BLaER1 (cell line): ENCODE measurements at regions not wholly inside any gene's neighbourhood (a gene's known extent, or its start where the extent isn't known, plus 50 kb on each side); places are given as distances from the start of the nearest gene placed in this dataset.
"Not testable (repeated sequence)": the region's sequence is repeated elsewhere in the genome, so short reads cannot be mapped to it uniquely, and the experiment has no call there.

Source experiments
- H3K27ac ChIP-seq: shearing (Covaris generic); formaldehyde crosslinking; 2 replicates; pipeline ENCODE4 v1.8.1; 2022
- H3K27me3 ChIP-seq: shearing (Covaris generic); formaldehyde crosslinking; 2 replicates; pipeline ENCODE4 v1.8.1; 2022
- H3K36me3 ChIP-seq: shearing (Covaris generic); formaldehyde crosslinking; 2 replicates; pipeline ENCODE4 v1.8.1; 2022
- H3K4me1 ChIP-seq: shearing (Covaris generic); formaldehyde crosslinking; 2 replicates; pipeline ENCODE4 v1.8.1; 2022
- H3K4me2 ChIP-seq: shearing (Covaris generic); formaldehyde crosslinking; 2 replicates; pipeline ENCODE4 v1.8.1; 2022
- H3K4me3 ChIP-seq: shearing (Covaris generic); formaldehyde crosslinking; 2 replicates; pipeline ENCODE4 v1.8.1; 2022
- H3K9ac ChIP-seq: shearing (Covaris generic); formaldehyde crosslinking; 2 replicates; pipeline ENCODE4 v1.8.1; 2022
- H3K9me3 ChIP-seq: shearing (Covaris generic); formaldehyde crosslinking; 2 replicates; pipeline ENCODE4 v1.8.1; 2022
- H4K20me1 ChIP-seq: shearing (Covaris generic); formaldehyde crosslinking; 2 replicates; pipeline ENCODE4 v1.8.1; 2022
- Cebpa-rat ChIP-seq: shearing (Covaris generic); IDR thresholded peaks from 2 replicates; pipeline ENCODE4 v1.8.1; 2022

- Histone ChIP-seq H3K4me2 (no peak overlapping the region), H3K4me1 (no peaks in the 10 kb centered on the region)
Observed at GRCh38 chr14:34275078-34275477, 187.0 kb downstream of the SPTSSA start.

GRCh38 chr14:34273716-34274115 lies 188.3 kb downstream of the SPTSSA start:
- not testable (repeated sequence) for H3K4me3 ChIP-seq, H3K27ac ChIP-seq, H3K9ac ChIP-seq, H3K4me2 ChIP-seq, H3K4me1 ChIP-seq, H3K9me3 ChIP-seq, H3K36me3 ChIP-seq, H4K20me1 ChIP-seq, H3K27me3 ChIP-seq

More at GRCh38 chr14:34275078-34275477, 187.0 kb downstream of the SPTSSA start:
- Histone ChIP-seq H3K27ac (no peak overlapping the region), H3K9me3 (no peaks in the 10 kb centered on the region), H3K36me3 (no peaks in the 10 kb centered on the region), H3K27me3 (no peaks in the 10 kb centered on the region), H3K4me3 (no peak overlapping the region), H3K9ac (no peak overlapping the region), H4K20me1 (no peaks in the 10 kb centered on the region)
- no peak for TF ChIP-seq Cebpa-rat

- no peak for TF ChIP-seq Cebpa-rat
Observed at GRCh38 chr14:34270361-34270760, 191.7 kb downstream of the SPTSSA start.

GRCh38 chr14:34266344-34266743 lies 195.7 kb downstream of the SPTSSA start:
- Histone ChIP-seq H3K27me3 (no peaks in the 10 kb centered on the region), H3K4me3 (no peak overlapping the region), H3K4me2 (no peak overlapping the region), H3K9me3 (no peaks in the 10 kb centered on the region), H3K36me3 (no peaks in the 10 kb centered on the region), H3K9ac (no peak overlapping the region), H3K4me1 (no peaks in the 10 kb centered on the region), H4K20me1 (no peaks in the 10 kb centered on the region), H3K27ac (no peak overlapping the region)
- TF ChIP-seq Cebpa-rat, result no peak

More at GRCh38 chr14:34270361-34270760, 191.7 kb downstream of the SPTSSA start:
- Histone ChIP-seq H3K4me2 (no peak overlapping the region), H3K4me1 (no peaks in the 10 kb centered on the region), H3K9me3 (no peaks in the 10 kb centered on the region), H3K4me3 (no peak overlapping the region), H3K27me3 (no peaks in the 10 kb centered on the region), H4K20me1 (no peaks in the 10 kb centered on the region), H3K36me3 (no peaks in the 10 kb centered on the region), H3K27ac (no peak overlapping the region), H3K9ac (no peak overlapping the region)

- no peak overlapping the region for H3K4me2 ChIP-seq
- no peak overlapping the region for H3K27ac ChIP-seq
- H3K4me3 ChIP-seq, result no peak overlapping the region
- H3K9me3 ChIP-seq, result no peaks in the 10 kb centered on the region
- H3K9ac ChIP-seq, result no peak overlapping the region
- no peaks in the 10 kb centered on the region for H3K4me1 ChIP-seq
- TF ChIP-seq Cebpa-rat, result no peak
- H3K36me3 ChIP-seq, result no peaks in the 10 kb centered on the region
- no peaks in the 10 kb centered on the region for H4K20me1 ChIP-seq
- H3K27me3 ChIP-seq, result no peaks in the 10 kb centered on the region
Observed at GRCh38 chr14:34262127-34262910, 199.7 kb downstream of the SPTSSA start.

GRCh38 chr14:34259996-34260395 lies 202.0 kb downstream of the SPTSSA start:
- Histone ChIP-seq H3K4me1 (no peaks in the 10 kb centered on the region), H3K27ac (no peak overlapping the region), H3K36me3 (no peaks in the 10 kb centered on the region), H3K9ac (no peak overlapping the region), H3K4me3 (no peak overlapping the region), H3K27me3 (no peaks in the 10 kb centered on the region), H3K4me2 (no peak overlapping the region), H4K20me1 (no peaks in the 10 kb centered on the region), H3K9me3 (no peaks in the 10 kb centered on the region)
- no peak for TF ChIP-seq Cebpa-rat

GRCh38 chr14:34258318-34258717 lies 203.7 kb downstream of the SPTSSA start:
- Histone ChIP-seq H3K4me2 (no peak overlapping the region), H3K36me3 (no peaks in the 10 kb centered on the region), H4K20me1 (no peaks in the 10 kb centered on the region), H3K9me3 (no peaks in the 10 kb centered on the region), H3K4me1 (no peaks in the 10 kb centered on the region), H3K4me3 (no peak overlapping the region), H3K27ac (no peak overlapping the region), H3K27me3 (no peaks in the 10 kb centered on the region), H3K9ac (no peak overlapping the region)
- TF ChIP-seq Cebpa-rat, result no peak

- Histone ChIP-seq H3K9ac (no peak overlapping the region), H3K4me2 (no peak overlapping the region), H3K4me3 (no peak overlapping the region), H4K20me1 (no peaks in the 10 kb centered on the region), H3K9me3 (no peaks in the 10 kb centered on the region), H3K27ac (no peak overlapping the region), H3K4me1 (no peaks in the 10 kb centered on the region), H3K27me3 (no peaks in the 10 kb centered on the region), H3K36me3 (no peaks in the 10 kb centered on the region)
- no peak for TF ChIP-seq Cebpa-rat
Observed at GRCh38 chr14:34257505-34257904, 204.5 kb downstream of the SPTSSA start.

- no peak overlapping the region for H3K27ac ChIP-seq
- H3K9me3 ChIP-seq, result no peaks in the 10 kb centered on the region
- TF ChIP-seq Cebpa-rat, result no peak
- H4K20me1 ChIP-seq, result no peaks in the 10 kb centered on the region
- H3K9ac ChIP-seq, result no peak overlapping the region
- no peaks in the 10 kb centered on the region for H3K36me3 ChIP-seq
- peaks cover 12% of the 10 kb centered on the region for H3K4me1 ChIP-seq
- no peak overlapping the region for H3K4me2 ChIP-seq
- no peak overlapping the region for H3K4me3 ChIP-seq
- no peaks in the 10 kb centered on the region for H3K27me3 ChIP-seq
Observed at GRCh38 chr14:34256223-34256622, 205.8 kb downstream of the SPTSSA start.

- Histone ChIP-seq H3K9me3 (no peaks in the 10 kb centered on the region), H3K27ac (no peak overlapping the region), H3K27me3 (no peaks in the 10 kb centered on the region), H3K36me3 (no peaks in the 10 kb centered on the region), H3K4me1 (peaks cover 12% of the 10 kb centered on the region), H3K9ac (no peak overlapping the region), H3K4me2 (no peak overlapping the region), H4K20me1 (no peaks in the 10 kb centered on the region), H3K4me3 (no peak overlapping the region)
- no peak for TF ChIP-seq Cebpa-rat
Observed at GRCh38 chr14:34254571-34254970, 207.5 kb downstream of the SPTSSA start.

GRCh38 chr14:34254031-34254430 lies 208.0 kb downstream of the SPTSSA start:
- Histone ChIP-seq H3K4me2 (no peak overlapping the region), H3K27ac (no peak overlapping the region), H4K20me1 (no peaks in the 10 kb centered on the region), H3K9me3 (no peaks in the 10 kb centered on the region), H3K4me1 (peaks cover 12% of the 10 kb centered on the region), H3K27me3 (no peaks in the 10 kb centered on the region), H3K36me3 (no peaks in the 10 kb centered on the region), H3K4me3 (no peak overlapping the region), H3K9ac (no peak overlapping the region)
- no peak for TF ChIP-seq Cebpa-rat
